LNCAP (cell line): ENCODE measurements at regions not wholly inside any gene's neighbourhood (a gene's known extent, or its start where the extent isn't known, plus 50 kb on each side); places are given as distances from the start of the nearest gene placed in this dataset.

Experiments used
- TF ChIP-seq, protein P1 (sequence below): fragments of 450-650 bp; IDR thresholded peaks from 2 replicates; pipeline ENCODE4 v1.5.1; 2017; ENCODE audit warnings: mild to moderate bottlenecking

DNA sequence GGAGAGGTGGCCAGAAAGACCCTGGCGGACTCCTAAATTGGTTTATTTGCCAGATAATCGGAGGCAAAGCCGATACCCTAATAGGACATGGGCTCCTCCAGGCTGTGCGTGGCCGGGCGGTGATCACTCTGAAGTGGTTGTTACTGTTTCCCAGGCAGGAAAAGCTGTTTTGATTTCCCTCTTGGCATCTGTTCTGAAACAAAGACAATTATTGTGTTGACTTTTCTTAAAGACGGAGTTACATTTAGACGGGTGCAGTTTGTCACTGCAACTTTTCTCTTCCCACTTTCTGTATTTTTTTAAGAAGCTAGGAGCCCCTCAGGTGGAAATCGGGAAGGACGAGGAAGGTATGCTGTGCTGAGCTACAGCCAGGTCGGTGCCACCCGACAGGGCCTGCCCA lies 1288.4 kb downstream of the BRD1 start:
- TF ChIP-seq, protein P1, sequence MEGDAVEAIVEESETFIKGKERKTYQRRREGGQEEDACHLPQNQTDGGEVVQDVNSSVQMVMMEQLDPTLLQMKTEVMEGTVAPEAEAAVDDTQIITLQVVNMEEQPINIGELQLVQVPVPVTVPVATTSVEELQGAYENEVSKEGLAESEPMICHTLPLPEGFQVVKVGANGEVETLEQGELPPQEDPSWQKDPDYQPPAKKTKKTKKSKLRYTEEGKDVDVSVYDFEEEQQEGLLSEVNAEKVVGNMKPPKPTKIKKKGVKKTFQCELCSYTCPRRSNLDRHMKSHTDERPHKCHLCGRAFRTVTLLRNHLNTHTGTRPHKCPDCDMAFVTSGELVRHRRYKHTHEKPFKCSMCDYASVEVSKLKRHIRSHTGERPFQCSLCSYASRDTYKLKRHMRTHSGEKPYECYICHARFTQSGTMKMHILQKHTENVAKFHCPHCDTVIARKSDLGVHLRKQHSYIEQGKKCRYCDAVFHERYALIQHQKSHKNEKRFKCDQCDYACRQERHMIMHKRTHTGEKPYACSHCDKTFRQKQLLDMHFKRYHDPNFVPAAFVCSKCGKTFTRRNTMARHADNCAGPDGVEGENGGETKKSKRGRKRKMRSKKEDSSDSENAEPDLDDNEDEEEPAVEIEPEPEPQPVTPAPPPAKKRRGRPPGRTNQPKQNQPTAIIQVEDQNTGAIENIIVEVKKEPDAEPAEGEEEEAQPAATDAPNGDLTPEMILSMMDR: no peak

DNA sequence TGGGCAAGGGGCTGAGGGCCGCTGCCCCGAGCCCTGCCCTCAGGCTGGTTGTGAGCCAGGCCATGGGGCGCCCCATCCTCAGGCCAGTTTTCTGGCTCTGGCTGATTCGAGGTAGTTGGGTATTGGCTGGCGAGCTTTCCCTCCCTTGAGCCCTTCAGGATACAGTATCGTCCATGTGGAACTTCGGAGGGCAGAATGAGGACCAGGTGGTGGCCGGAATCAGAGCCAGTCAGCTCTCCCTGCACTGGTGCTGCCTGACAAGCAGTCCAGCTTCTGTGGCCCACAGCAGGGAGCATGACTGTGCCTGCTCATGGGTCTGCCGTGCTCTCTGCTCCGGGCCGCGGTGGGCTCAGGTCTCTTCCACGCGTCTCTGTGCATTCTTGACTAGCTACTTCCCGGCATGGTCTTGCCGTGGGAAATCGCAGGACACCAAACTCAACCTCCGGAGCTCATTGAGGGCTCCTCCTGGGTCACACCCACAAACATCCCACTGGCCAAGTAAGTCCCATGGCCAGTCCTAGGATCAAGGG lies 1289.3 kb downstream of the BRD1 start:
- TF ChIP-seq, protein P1: no peak

GRCh38 chr22:48537343-48537680 lies 1290.4 kb downstream of the BRD1 start:
- TF ChIP-seq, protein P1: no peak

DNA sequence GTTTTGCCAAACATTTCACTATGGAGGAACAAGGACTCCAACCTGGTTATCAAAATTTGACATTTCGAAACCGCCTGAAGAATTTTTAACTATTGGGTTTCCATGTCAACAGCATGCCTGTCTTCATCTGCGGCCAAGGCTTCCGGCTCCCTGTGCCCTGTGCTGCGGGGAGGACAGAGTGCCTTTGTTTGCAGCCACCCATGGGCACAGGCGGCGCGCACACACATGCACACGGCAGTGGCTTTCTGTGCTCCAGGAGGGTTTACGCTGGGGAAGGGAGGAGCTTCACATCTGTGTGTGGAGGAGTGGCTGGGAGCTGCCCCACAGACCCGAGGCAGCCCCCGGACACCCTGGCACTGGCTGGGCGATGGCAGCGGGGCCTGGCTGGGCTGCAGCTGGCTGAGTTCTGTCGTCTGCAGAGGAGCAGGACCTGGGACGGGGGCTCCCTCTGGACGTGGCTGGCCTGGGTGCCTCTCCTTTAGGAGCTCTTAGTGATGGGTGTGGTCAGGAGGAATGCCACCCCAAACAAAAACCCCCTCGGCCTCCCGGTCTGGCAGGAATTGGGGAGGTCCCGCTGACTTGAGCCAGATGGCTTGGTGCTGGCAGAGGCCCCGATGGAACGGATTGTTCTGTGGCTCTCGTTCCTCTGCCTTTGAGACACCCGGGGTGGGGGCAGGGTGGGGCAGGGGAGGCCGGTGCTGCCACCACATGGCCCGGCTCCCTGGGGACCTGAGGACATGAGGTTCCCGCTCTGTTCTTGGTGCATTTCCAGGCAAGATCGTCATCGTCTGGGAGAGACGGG lies 1290.9 kb downstream of the BRD1 start:
- TF ChIP-seq, protein P1: no peak

- TF ChIP-seq, protein P1: no peak
Observed at GRCh38 chr22:48535868-48536540, 1291.7 kb downstream of the BRD1 start.

GRCh38 chr22:48534395-48534958 lies 1293.2 kb downstream of the BRD1 start:
- TF ChIP-seq, protein P1: no peak

DNA sequence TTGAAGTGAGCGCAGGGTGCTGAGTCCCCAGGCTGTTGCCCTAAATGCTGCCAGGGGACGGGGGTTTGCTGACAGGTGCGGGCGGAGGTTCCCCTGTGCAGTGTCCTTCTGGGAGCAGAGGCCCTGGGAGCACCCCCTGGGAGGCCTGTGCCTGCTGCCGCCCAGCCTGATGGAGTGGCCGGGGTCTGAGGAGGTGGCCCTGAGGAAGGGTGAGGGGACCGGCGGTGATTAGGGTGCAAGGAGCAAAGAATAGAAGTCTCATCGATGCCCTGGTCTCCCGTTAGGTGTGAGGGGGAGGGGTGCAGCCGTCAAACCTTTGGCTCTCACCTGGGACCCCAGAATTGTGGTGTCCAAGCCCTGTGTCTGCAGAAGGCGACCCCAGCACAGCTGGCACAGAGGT lies 1294.7 kb downstream of the BRD1 start:
- TF ChIP-seq, protein P1: no peak
